Stimulated activated CD4-positive, alpha-beta T cell treated with anti-CD3 and anti-CD28 coated beads, Interleukin-4, amount 100 ng/mL, for 4 hours (primary cell): ENCODE measurements at regions not wholly inside any gene's neighbourhood (a gene's known extent, or its start where the extent isn't known, plus 50 kb on each side); places are given as distances from the start of the nearest gene placed in this dataset.

Experiments used
- DNase-seq, 2 experiments: peaks; one replicate each; pipeline ENCODE4 v3.0.0-alpha.2; 2020

DNA sequence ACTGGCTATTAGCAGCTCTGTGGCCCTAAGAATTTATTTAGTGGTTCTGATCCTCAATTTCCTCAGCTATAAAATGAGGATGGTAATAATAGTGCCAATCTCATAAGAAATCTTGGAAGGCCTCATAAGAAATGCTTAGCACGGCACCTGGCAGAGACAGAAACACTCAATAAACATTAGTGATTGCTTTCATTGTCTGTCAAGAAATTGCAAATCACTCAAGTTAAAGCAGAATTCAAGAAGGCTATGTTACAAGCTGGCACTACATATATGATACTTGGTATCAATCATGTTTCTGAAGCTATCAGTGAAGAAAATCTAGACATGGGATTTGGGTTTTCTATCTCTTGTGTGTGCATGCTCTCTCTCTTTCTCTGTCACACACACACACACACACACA lies 267.7 kb upstream of the KCNIP4 start:
- DNase-seq: no peak

DNA sequence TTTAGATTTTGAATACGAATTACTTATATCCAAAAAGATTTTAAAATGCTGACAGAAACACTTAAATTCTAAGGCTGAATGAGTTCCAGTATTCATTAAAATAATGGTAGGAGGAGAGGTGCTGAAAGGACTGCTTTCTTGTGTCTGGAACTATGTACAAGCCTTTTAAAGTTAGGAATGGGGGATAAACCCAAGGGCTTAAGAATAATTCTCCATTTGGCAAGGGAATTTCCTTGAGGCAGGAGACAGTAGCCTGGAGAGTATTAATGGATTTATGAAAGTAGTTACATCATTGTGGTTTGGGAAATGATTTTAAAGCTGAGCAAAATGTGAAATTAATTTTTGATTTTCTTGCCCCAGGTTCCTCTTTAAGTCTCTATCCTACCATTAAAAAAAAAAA lies 266.5 kb upstream of the KCNIP4 start:
- DNase-seq: no peak

DNA sequence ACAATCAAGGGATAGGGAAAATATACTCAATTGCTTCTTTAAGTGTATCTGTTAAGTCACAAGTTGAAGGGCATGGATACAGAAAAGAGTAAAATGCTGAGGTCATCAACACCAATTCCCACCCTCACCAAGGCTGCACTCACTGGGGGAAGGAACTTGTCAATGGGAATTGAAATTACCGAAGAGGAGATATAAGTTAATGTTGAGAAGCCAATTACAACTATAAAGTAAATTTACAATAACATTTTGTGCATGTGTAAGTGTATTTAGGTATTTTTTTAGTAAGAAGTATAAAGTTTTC lies 255.1 kb upstream of the KCNIP4 start:
- no peak for DNase-seq

DNA sequence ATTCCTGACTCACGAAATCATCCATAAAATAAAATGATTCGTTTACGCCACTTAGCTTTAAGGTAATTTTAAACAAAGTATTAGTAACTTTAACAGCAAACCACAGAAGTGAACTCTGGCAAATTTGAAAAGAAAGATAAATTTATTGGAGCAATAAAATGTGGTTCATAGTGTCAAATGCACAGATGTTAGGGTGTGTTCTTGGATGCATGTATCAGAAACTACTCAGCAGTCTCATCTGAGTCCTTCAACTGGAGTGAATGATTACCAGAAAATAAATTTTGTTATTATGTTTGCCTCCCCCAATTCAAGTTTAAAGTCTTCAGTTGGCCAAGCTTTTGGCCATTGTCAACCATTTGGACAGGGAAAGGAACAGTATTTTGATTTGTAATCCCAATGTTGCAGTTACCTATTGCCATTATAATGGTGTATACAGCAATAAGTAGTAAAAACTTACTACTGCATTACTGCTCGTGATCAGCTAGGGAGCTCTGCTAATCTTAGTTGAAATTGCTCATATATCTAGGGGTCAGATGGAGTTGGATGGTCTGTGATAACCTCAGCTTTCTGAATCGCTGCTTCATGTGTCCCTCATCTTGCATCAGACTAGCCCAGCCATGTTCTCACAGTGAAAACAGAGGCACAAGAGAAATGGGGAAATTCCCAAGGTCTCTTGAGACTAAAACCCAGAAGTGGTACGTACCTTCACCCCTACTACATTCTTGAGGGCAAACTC lies 254.6 kb upstream of the KCNIP4 start:
- no peak for DNase-seq

DNA sequence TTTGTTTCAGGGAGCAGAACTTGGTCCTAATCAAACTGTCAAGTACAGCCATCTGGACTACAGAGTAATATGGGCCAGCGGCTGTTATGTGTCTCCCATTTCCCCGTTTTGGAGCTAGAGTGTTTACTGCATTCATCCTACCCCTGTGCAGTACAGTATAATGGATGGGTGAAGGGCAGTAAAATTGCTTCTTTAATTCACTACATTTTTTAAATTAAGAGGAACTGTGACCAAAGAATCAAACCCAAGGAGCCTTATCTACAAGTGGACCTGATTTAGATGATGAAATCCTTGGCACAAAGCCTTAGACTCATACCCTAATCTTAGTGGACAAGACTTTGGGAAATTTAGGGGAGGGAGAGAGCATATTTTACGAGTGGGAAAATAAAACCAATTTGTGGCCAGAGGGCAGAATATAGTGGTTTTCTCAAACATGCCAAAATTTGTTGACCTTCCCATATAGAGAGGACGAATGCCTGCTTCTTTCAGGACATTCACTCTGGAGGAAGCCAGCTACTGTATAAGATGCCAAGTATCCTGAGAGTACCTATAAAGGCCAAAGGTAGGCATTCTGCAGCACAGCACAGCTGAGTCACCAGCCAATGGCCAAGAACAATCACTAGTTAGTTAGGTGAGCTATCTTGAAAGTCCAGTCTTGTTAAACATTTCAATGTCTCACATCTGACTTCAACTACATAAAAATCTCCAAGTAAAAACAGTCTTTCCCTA lies 253.8 kb upstream of the KCNIP4 start:
- no peak for DNase-seq

DNA sequence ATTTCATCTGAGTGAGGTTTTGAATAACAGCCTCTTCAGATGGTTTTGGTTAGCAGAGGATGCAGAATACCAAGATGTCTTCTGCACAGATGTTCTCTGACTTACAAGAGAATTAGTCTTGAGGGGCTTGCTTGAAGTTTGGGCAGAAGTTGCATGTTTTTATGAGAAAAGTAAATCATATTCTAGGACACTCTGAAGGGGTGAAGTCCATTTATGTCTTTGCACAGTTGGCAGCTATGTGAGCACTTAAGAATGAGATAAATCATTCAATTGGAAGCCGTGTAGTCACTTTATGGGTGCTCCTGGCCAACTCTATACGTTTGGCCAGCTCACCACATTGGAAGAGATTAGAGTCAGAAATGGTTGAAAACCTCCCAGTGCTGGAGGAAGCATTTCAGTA lies 252.7 kb upstream of the KCNIP4 start:
- DNase-seq: no peak

DNA sequence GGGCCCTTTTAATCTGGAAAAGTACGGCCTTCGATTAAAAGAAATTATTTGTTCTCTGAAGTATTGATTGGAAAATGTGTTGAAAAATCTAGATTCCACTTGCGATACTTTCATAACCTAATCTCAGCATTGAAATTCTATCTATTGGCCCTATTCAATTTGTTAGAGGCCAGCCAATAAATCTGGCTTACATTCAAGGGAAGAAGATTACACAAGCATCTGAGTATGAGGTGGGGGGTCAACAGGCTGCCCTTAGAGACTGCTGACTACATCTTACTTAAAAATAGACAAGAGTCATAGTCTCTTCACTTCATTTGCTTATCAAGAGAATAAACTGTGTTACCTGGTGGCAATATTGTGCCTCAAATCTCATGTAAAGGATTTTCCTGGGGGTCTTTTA lies 248.0 kb upstream of the KCNIP4 start:
- DNase-seq: no peak

DNA sequence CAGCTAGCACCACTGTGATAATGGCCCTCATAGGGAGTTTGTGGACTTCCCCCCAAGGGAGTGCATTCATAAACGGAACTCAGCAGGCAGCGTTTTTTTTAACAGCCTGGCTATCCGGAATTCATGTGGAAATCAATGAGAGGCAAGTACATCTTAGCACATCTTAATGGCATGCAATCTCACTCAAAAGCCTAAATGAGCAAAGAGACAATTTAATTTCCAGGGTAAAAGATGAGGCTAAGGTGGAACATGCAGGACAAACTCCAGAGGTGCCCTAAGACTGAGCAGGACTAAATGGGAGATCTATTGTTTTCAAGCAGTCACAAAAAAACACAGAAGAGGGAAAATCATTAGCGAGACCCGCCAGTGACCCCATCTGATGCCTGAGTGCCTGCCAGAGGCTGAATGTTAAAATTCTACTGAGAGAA lies 243.5 kb upstream of the KCNIP4 start:
- DNase-seq: no peak

DNA sequence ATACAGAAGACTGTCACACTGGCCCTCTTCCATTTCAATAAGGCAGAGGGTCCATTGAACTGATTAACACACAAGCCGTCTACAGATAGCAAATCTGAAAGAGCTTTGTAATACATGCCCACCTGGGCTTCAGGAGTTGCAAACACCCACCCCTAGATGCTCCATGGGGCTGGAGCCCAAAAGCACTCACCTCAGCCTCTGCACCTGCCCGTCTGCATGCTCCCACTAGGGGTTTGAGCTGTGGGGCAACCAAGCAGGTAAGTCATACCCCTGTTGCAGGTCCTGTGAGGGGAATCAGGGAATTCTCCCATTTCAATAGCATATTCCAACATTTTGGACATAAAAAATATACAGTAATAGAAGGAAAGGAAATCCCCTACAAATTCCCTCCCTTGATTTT lies 243.0 kb upstream of the KCNIP4 start:
- no peak for DNase-seq

DNA sequence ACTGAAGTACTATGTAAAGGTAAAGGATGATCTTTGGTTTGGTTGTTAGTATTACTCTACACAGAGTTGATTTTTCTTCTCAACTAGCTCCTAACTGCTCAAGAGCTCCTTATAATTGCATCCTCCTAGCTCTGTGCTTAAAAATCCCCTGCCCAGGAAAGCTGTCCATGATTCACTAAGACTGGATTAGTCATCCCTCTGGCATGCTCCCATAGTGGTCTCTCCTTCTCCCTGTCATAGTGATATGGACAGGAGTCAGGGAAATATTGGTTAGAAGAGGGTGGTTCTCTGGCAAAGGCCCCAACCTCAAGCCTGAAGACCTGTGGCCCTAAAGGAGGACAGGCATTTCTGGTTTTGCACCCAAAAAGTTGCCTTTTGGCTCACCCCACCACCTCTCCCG lies 242.3 kb upstream of the KCNIP4 start:
- no peak for DNase-seq

DNA sequence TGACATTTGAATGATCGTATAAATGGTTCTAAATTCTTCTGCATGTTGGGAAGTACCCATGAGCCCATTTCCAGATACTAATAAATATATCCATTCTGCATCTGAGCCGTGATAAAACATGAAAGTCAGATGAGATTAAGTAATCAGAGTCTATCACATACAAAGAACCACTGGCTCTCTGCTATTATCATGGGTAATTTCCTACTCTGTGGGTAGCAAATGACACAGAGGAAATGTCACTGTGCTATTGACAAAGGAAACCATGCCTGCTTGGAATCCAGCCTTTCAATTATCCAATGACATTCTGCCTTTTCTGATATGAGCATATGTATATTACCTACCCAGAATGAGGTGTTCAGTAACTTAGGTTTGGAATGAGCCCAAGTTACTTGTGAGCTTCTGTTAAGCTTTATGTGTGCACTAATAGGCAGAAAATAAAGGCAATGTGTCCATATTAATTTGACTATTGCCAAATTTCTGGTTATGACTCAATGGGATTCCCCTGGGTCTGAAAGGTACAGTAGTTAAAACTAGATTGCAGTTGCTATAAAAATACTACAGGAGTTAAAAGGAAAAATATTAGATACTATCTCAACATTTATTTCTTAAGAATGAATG lies 238.7 kb upstream of the KCNIP4 start:
- no peak for DNase-seq

DNA sequence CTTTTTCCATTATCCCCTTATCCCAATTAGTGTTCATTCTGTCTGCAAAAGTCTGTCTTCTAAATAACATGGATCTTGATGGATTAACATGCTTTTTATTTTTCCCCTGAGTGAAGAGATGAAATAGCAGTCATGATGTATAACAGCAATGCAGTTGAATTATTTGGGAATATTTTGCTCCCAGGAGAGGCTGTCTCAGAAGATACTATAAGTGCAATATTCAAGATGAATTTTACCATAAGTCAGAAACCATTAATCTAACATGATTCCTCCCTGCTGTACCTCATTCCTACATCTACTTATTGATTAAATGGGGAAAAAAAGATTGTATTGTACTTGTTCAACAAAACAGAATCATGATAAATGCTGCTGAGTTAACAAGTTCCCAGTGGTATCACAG lies 233.2 kb upstream of the KCNIP4 start:
- DNase-seq: no peak

DNA sequence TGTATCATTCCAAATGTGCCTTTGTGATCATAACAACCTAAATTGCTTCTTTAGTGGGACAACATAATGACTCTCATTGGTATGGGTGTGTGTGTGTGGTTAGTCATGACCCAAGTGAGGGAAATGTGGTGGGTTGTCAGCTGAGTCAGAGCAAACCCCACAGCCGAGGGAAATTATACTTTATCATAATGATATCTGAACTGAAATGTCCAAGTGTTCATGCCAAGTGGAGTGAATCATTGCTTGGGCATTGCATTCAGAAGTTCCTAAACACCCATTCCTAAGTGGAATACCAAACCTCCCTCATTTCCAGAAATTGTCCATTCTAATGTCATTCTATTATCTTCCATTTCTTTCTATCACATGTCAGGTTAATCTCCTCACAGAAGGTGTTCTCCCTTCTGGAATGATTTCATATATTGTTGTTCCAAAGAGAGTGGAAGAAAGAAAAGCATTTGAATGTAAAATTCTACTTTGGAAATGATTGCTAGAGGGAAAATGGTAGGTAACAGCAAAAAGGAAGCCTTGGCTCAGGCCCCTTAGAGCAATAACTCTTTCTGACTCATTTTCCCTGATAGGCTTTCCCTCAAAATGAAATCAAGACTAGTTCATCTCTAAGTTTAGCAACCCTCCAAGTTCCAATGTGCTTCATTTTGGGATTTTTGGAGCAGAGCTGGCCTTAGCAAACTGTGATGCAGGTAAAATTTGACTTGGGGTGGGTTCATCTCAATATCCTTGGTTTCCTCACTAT lies 230.7 kb upstream of the KCNIP4 start:
- no peak for DNase-seq

DNA sequence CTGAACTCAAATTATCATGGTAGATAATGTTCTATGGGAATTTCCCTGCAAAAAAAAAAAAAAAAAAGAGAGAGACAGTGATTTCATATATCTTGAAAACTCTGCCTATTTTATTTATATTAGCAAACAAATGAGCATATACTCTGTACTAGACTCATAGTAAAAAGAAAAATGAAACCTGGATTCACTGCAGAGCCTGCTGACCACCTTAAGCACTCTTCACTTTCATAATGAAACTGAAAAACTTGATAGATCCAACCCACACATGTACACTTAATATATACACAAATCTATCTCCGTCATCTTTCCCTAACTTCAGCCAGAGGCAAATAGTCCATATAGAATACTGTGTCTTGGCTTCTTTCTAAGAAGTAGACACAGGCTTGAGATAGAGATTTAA lies 226.1 kb upstream of the KCNIP4 start:
- no peak for DNase-seq

DNA sequence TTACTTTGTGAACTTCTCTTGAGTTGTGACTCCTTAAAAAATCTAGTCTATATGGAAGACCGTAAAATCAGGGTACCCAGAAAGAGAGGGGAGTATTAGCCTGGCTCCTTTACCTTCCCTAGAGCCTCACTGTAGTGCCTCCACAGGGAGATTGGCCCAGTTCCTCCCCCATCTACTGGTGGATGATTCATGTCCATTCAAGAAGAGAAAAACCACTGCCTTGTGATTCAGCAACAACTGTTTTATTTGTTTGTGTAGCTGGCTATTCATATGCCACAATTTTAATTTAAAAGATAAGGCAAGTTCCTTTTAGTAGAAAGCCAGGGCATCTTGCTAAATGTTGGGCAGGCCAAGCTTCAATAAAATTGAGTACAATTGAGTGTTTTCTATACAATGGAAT lies 221.8 kb upstream of the KCNIP4 start:
- DNase-seq: no peak

DNA sequence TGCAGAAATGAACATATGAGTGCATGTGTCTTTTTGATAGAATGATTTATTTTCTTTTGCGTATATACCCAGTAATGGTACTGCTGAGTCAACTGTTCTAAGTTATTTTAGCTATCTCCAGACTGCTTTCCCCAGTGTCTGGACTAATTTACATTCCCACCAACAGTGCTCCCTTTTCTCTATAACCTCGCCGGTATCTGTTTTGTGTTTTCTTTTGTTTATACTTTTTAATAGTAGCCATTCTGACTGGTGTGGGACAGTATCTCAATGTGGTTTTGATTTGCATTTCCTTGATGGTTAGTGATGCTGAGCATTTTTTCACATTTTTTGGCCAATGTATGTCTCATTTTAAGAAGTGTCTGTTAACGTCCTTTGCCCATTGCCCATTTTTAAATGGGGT lies 218.6 kb upstream of the KCNIP4 start:
- DNase-seq: no peak

DNA sequence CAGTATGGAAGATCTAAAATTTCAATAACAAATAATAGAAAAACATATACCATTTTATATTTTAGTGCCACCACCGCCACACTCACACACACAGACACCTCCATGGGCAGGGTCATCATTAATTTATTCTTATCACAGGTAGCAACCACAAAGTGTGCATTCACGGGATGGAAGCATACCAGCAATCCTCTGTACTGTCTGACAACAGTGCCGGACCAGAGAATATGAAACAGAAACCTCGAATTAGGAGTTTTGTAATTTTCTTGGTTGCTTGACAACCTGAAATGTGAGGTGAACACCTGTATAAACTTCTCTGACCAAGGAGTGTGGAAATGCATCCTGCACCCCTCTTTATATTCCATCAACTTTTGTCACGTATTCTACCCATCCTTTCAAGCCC lies 213.9 kb upstream of the KCNIP4 start:
- no peak for DNase-seq

DNA sequence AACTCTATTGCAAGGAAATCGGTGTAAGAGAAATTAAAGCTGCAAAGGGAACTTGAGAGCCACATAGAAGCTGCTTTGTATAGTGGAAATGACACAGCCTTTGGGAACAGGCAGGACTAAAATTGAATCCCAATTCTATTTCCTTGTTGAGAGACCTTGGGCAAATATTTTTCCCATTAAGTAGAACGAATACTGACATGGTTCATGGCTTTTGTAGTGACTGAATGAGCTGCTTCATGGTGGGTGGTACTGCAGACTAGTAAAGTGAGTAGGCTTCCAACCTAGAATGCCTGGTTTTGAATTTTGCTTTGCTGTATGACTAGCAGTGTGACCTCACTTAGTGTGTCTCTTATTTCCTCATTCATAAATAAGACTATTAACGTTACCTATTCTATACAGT lies 182.2 kb upstream of the KCNIP4 start:
- no peak for DNase-seq

DNA sequence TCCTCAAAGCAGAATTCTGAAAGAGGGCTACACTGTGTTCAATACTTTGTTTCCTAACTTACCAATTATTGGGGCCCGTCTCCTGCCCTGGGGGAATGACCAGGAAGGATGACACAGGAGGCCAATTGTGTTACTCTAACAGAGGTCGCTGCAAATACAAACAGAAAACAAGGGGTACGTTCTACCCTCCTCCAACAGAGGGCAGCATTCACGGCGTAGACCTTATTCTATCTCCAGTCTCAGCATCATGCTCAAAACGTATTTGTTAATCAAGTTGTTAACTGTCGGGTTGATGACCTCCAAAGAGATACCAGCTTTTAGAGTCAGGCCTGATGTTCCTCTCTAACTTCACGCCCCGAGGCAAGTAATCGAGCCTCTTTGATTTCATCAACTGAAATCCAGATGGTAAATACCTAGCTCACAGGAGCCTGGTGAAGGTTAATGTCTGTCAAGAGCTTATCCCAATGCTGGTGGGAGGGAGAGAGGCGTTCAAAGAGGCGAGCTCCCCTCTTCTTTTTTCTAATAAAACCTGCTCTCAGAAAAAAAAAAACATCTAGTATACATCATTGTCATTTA lies 181.0 kb upstream of the KCNIP4 start:
- no peak for DNase-seq

DNA sequence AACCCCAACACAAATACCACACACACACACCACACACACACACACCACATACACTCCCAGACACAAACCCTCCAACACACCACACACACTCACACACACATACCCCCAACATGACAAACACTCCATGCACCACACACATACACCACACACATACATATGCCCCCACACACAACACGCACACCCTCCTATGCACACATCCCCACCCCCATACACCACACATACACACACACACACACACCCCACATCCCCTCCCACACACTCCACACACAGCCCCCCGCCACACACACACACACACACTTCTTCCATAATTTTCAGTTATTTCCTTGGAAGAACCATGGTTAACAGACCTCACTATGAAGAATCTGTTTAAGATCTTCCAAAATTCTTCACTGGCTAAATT lies 173.5 kb upstream of the KCNIP4 start:
- DNase-seq: no peak

DNA sequence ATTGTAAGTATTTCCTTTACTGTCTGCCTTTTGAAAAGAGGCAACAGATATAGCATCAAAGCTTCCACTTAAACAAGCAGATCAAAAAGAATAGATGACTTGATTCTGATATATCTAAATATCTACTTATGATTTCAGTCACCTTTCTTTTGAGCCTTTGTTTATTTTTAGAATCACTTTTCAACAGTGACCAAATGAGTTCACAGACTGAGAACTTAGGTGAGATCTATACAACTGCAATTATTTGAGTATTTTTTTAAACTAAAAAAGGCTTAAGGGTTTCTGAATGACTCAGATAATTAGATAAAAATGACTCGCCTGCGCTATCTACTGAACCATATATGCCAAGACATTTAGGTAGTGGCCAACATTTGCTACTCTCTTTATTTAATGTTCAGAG lies 166.7 kb upstream of the KCNIP4 start:
- DNase-seq: no peak

DNA sequence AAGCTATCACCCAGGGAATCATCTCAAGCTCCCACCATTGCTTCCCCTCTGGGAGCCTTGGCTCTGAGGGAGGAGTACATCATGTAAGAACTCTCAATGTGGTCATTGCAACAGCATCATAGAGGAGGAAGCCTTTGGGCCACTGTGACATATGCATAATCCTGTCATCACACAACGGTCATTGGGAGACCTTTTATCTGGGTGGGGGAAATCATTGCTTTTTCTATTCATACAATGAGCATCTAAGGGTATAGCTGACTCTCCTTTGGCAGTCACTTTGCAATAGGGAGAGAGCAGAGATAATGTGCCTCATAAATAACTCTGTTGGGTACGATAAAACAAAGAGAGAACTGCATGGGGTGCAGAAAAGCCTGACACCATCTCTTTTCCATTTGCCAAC lies 155.2 kb upstream of the KCNIP4 start:
- no peak for DNase-seq

DNA sequence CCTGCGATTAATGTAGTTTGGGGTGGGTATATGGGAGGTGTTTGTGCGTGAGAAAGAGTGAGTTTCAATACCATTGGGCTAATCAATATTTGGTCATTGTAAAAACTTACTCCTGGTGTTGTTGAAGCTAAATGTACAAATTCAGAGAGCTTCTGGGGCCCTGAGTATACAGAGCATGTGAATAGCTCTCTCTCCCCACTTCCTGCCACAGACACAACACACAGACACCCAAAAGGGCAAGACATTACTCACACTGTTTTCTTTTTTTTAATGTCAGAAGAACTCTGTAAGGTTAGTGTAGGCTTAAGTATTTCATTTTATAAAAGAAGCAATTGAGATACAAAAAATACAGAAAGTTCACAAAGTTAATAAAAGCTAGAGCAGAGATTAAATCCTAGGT lies 151.3 kb upstream of the KCNIP4 start:
- DNase-seq: no peak

DNA sequence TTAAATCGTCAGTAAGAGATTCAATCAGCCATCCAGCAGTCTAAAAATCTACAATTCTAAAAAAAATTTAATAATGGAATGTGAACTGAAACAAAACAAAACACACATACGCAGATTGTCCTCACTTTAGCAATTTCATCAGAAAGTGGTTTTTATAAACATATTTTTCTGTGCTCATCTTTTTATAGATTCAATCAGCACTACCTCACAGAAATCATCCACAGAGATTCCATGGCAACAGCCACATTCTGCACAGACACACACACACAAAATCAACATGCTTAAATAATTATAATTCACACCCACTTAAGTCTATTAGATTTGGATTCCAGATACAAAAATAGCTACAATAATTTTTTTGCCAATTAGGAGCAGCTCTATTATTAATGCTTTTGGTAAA lies 149.0 kb upstream of the KCNIP4 start:
- no peak for DNase-seq
